Ishikawa (cell line): ENCODE measurements at regions not wholly inside any gene's neighbourhood (a gene's known extent, or its start where the extent isn't known, plus 50 kb on each side); places are given as distances from the start of the nearest gene placed in this dataset.

ENCODE experiments used
- CEBPB ChIP-seq: IDR thresholded peaks from 2 replicates; pipeline ENCODE4 v1.6.1; 2012
- CREB1 ChIP-seq: IDR thresholded peaks from 2 replicates; pipeline ENCODE4 v1.6.1; 2012; ENCODE audit warnings: low read depth
- EP300 ChIP-seq: IDR thresholded peaks from 2 replicates; pipeline ENCODE4 v1.6.1; 2012; ENCODE audit warnings: borderline replicate concordance
- FOXM1 ChIP-seq: IDR thresholded peaks from 2 replicates; pipeline ENCODE4 v1.6.1; 2012; ENCODE audit warnings: low read depth, borderline replicate concordance
- NFIC ChIP-seq: IDR thresholded peaks from 2 replicates; pipeline ENCODE4 v1.6.1; 2012
- RAD21 ChIP-seq: IDR thresholded peaks from 2 replicates; pipeline ENCODE4 v1.6.1; 2012; ENCODE audit warnings: low read depth
- TAF1 ChIP-seq: IDR thresholded peaks from 2 replicates; pipeline ENCODE4 v1.6.1; 2012; ENCODE audit warnings: low read depth, mild to moderate bottlenecking
- TCF12 ChIP-seq: IDR thresholded peaks from 2 replicates; pipeline ENCODE4 v1.6.1; 2012; ENCODE audit warnings: low read depth
- TEAD4 ChIP-seq: IDR thresholded peaks from 2 replicates; pipeline ENCODE4 v1.6.1; 2012
- YY1 ChIP-seq: IDR thresholded peaks from 2 replicates; pipeline ENCODE4 v1.6.1; 2012; ENCODE audit warnings: low read depth
- TF ChIP-seq, protein P1 (sequence below): IDR thresholded peaks from 2 replicates; pipeline ENCODE4 v1.6.1; 2012; ENCODE audit warnings: low read depth, mild to moderate bottlenecking
- TF ChIP-seq, protein P2 (sequence below): IDR thresholded peaks from 2 replicates; pipeline ENCODE4 v1.6.1; 2012
- TF ChIP-seq, protein P3 (sequence below): IDR thresholded peaks from 2 replicates; pipeline ENCODE4 v1.6.1; 2012

DNA sequence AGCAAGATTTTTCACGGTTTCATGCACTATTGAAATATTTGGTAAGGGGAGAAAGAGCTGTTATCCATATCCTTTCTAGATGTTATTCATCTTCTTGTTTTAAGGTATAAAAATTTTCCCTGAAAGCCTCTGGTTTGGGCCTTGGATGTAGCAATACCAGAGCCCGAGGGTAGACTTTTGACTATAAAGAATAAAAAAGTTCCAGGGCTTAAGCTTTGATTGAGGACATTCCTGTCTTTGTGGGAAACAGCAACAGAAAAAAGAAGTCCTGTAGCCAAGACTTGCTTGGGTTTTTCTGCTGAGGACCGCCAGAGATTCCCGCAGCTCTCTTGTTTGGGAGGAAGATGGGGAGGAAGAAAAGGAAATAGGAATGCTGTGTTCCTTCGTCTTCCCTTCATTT lies 440.0 kb upstream of the WWC1 start:
- TF ChIP-seq TEAD4 = no peak
- TF ChIP-seq TCF12 = no peak
- no peak for TF ChIP-seq RAD21
- TF ChIP-seq YY1 = no peak
- TF ChIP-seq, protein P1, sequence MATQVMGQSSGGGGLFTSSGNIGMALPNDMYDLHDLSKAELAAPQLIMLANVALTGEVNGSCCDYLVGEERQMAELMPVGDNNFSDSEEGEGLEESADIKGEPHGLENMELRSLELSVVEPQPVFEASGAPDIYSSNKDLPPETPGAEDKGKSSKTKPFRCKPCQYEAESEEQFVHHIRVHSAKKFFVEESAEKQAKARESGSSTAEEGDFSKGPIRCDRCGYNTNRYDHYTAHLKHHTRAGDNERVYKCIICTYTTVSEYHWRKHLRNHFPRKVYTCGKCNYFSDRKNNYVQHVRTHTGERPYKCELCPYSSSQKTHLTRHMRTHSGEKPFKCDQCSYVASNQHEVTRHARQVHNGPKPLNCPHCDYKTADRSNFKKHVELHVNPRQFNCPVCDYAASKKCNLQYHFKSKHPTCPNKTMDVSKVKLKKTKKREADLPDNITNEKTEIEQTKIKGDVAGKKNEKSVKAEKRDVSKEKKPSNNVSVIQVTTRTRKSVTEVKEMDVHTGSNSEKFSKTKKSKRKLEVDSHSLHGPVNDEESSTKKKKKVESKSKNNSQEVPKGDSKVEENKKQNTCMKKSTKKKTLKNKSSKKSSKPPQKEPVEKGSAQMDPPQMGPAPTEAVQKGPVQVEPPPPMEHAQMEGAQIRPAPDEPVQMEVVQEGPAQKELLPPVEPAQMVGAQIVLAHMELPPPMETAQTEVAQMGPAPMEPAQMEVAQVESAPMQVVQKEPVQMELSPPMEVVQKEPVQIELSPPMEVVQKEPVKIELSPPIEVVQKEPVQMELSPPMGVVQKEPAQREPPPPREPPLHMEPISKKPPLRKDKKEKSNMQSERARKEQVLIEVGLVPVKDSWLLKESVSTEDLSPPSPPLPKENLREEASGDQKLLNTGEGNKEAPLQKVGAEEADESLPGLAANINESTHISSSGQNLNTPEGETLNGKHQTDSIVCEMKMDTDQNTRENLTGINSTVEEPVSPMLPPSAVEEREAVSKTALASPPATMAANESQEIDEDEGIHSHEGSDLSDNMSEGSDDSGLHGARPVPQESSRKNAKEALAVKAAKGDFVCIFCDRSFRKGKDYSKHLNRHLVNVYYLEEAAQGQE = no peak
- no peak for TF ChIP-seq CEBPB
- no peak for TF ChIP-seq EP300
- TF ChIP-seq, protein P2, sequence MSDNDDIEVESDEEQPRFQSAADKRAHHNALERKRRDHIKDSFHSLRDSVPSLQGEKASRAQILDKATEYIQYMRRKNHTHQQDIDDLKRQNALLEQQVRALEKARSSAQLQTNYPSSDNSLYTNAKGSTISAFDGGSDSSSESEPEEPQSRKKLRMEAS = no peak
- TF ChIP-seq CREB1 = no peak
- TF ChIP-seq, protein P3, sequence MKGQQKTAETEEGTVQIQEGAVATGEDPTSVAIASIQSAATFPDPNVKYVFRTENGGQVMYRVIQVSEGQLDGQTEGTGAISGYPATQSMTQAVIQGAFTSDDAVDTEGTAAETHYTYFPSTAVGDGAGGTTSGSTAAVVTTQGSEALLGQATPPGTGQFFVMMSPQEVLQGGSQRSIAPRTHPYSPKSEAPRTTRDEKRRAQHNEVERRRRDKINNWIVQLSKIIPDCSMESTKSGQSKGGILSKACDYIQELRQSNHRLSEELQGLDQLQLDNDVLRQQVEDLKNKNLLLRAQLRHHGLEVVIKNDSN = no peak
- no peak for TF ChIP-seq FOXM1
- no peak for TF ChIP-seq NFIC
- TF ChIP-seq TAF1 = no peak
